Thoracic aorta (tissue), 2 donors: ENCODE measurements at regions not wholly inside any gene's neighbourhood (a gene's known extent, or its start where the extent isn't known, plus 50 kb on each side); places are given as distances from the start of the nearest gene placed in this dataset.

Source experiments
- ATAC-seq: fragments of 150-250 bp; one replicate; pipeline ENCODE4 v1.8.0; 2017; ENCODE audit warnings: low read depth; ENCODE audit not compliant: insufficient number of reproducible peaks, low FRiP score
- DNase-seq: peaks from one replicate; pipeline ENCODE4 v3.0.0-alpha.2; 2020; ENCODE audit warnings: low spot score
- H3K27ac ChIP-seq, 2 donors: fragments of 200-600 bp; sonication (generic); 1 replicate in 1 of 2; 2 replicates in 1 of 2; pipeline ENCODE4 v1.5.1; 2016; ENCODE audit warnings: mild to moderate bottlenecking in 2 of 2, moderate library complexity in 2 of 2
- H3K27me3 ChIP-seq: fragments of 200-600 bp; sonication (generic); replicated peaks from 2 replicates; pipeline ENCODE4 v1.6.0; 2016; ENCODE audit warnings: mild to moderate bottlenecking; ENCODE audit not compliant: insufficient read depth
- H3K36me3 ChIP-seq: fragments of 200-600 bp; sonication (generic); one replicate; pipeline ENCODE4 v1.5.1; 2016
- H3K4me1 ChIP-seq, 2 donors: fragments of 200-600 bp; sonication (generic); 1 replicate in 1 of 2; 2 replicates in 1 of 2; pipeline versions ENCODE4 v1.5.1 to v1.6.0; 2016; ENCODE audit warnings: low read depth in 2 of 2, mild to moderate bottlenecking in 1 of 2; ENCODE audit not compliant: control insufficient read depth in 1 of 2
- H3K4me3 ChIP-seq: fragments of 200-600 bp; sonication (generic); 2 replicates; pipeline ENCODE4 v1.5.1; 2016; ENCODE audit warnings: mild to moderate bottlenecking
- H3K9me3 ChIP-seq: fragments of 200-600 bp; sonication (generic); 2 replicates; pipeline ENCODE4 v1.5.1; 2016
- TF ChIP-seq, protein P1 (sequence below): fragments of 200-600 bp; sonication (generic); IDR thresholded peaks from one replicate; pipeline ENCODE4 v1.5.1; 2019; ENCODE audit warnings: antibody characterized with exemption

DNA sequence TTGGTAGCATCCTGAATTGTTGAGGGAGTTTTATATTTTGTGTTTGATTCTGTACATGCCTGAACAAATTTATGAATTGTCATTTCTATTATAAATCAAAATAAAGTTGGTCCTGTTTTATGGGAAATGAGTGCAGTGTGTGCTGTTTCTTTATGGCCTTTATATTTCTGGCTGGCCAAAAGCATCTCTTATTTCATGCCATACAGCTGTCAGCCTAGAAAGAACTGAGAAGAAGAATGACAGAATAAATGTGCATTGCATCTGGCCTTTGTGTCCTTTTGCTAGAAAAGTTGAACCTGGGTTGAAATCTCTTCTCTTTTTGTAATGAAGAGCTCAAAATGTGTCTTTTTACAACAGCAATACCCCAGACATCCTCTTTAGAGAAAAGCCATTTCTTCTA is 474.7 kb upstream of the LRATD1 start:
- ATAC-seq = no peak
- H3K36me3 ChIP-seq = no peaks in the 10 kb centered on the region

DNA sequence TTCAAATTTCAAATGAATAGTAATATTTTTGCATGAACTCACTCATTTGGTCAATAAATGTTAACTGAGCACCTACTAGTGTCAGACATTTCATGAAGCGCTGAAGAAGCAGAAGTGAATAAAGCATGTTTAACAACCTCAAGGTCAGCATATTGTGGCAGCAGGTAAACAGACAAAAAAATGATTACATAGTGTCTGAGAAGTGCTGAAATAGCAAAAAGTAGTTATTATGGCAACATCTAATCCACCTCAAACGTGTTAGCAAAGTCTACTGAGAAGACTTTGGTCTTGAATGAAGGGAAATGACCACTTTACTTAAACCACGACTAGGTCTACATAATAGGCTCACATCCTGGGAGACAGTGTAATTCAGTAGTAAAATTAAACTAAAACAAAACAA is 452.2 kb upstream of the LRATD1 start:
- no peak for ATAC-seq

More for the DNA sequence above, 474.7 kb upstream of the LRATD1 start:
- Histone ChIP-seq H3K4me3 (no peak overlapping the region), H3K27me3 (no peaks in the 10 kb centered on the region), H3K9me3 (no peaks in the 10 kb centered on the region), H3K4me1 (no peaks in the 10 kb centered on the region), H3K27ac (no peak overlapping the region)
- DNase-seq = no peak
- TF ChIP-seq, protein P1, sequence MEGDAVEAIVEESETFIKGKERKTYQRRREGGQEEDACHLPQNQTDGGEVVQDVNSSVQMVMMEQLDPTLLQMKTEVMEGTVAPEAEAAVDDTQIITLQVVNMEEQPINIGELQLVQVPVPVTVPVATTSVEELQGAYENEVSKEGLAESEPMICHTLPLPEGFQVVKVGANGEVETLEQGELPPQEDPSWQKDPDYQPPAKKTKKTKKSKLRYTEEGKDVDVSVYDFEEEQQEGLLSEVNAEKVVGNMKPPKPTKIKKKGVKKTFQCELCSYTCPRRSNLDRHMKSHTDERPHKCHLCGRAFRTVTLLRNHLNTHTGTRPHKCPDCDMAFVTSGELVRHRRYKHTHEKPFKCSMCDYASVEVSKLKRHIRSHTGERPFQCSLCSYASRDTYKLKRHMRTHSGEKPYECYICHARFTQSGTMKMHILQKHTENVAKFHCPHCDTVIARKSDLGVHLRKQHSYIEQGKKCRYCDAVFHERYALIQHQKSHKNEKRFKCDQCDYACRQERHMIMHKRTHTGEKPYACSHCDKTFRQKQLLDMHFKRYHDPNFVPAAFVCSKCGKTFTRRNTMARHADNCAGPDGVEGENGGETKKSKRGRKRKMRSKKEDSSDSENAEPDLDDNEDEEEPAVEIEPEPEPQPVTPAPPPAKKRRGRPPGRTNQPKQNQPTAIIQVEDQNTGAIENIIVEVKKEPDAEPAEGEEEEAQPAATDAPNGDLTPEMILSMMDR = no peak

GRCh38 chr2:14182227-14182946 is 450.1 kb upstream of the LRATD1 start:
- no peak for ATAC-seq
- no peaks in the 10 kb centered on the region for H3K4me1 ChIP-seq
- DNase-seq = no peak
- H3K36me3 ChIP-seq = no peaks in the 10 kb centered on the region
- no peaks in the 10 kb centered on the region for H3K27me3 ChIP-seq
- TF ChIP-seq, protein P1 = no peak
- H3K9me3 ChIP-seq = no peaks in the 10 kb centered on the region
- no peak overlapping the region for H3K27ac ChIP-seq
- H3K4me3 ChIP-seq = no peak overlapping the region

More for the DNA sequence above, 452.2 kb upstream of the LRATD1 start:
- H3K9me3 ChIP-seq = no peaks in the 10 kb centered on the region
- no peaks in the 10 kb centered on the region for H3K4me1 ChIP-seq
- no peaks in the 10 kb centered on the region for H3K36me3 ChIP-seq
- TF ChIP-seq, protein P1 = no peak
- H3K27ac ChIP-seq = no peak overlapping the region
- no peaks in the 10 kb centered on the region for H3K27me3 ChIP-seq
- no peak overlapping the region for H3K4me3 ChIP-seq
- no peak for DNase-seq

DNA sequence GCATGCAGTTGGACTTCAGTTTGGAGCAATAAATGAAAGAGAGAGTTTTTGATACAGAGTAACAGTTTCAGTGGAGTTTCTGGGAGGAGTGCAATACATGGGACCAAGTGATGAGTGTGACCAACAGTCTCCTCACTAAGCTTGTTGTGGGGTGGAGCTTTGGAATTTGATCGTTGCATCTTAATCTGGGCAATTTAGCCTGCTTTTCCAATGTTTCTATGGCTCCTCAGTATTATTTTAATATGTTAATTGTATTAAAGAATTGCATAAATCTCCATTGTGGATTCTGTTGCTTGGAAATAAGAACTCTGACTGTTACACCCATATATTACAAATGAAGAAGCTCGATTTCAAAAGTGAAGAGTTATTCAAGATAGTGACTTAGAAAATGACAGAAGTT is 446.6 kb upstream of the LRATD1 start:
- no peaks in the 10 kb centered on the region for H3K36me3 ChIP-seq
- H3K4me1 ChIP-seq = no peaks in the 10 kb centered on the region
- TF ChIP-seq, protein P1 = no peak
- DNase-seq (no peak), ATAC-seq (no peak)
- no peaks in the 10 kb centered on the region for H3K27me3 ChIP-seq
- no peaks in the 10 kb centered on the region for H3K9me3 ChIP-seq
- H3K4me3 ChIP-seq = no peak overlapping the region
- H3K27ac ChIP-seq = no peak overlapping the region

DNA sequence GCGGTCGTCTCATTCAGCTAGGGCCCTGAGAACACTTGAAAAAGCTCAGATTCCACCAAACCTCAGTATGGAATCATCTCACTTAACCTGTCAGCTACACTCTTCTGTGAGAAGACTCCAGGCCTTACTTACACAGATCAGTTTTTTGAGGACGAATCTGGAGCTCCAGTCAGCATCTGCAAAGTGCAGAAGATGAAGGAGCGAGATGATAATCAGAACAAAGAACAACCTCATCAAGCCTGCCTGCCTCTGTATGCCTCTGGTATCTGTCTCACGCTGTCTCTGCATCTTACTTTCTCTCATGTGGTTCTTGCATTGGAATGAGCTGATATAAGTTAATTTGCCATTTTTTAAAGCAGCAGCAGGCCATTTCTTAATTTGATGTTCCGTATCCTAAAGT is 444.1 kb upstream of the LRATD1 start:
- ATAC-seq = no peak
- Histone ChIP-seq H3K4me3 (no peak overlapping the region), H3K27ac (no peak overlapping the region), H3K36me3 (no peaks in the 10 kb centered on the region), H3K27me3 (no peaks in the 10 kb centered on the region), H3K9me3 (no peaks in the 10 kb centered on the region), H3K4me1 (no peaks in the 10 kb centered on the region)
- DNase-seq = no peak
- TF ChIP-seq, protein P1 = no peak
